Uterus (tissue), 2 donors: ENCODE measurements at regions not wholly inside any gene's neighbourhood (a gene's known extent, or its start where the extent isn't known, plus 50 kb on each side); places are given as distances from the start of the nearest gene placed in this dataset.

ENCODE experiments used
- CTCF ChIP-seq, 4 experiments: fragments of 200-600 bp in 2 of 4; fragments of 450-650 bp in 2 of 4; sonication (generic) in 2 of 4; IDR thresholded peaks; one replicate each; pipeline ENCODE4 v1.5.1; 2016 to 2019; ENCODE audit warnings: antibody characterized with exemption in 4 of 4, mild to moderate bottlenecking in 2 of 4, moderate library complexity in 1 of 4
- POLR2A ChIP-seq, 2 donors: fragments of 450-650 bp; IDR thresholded peaks; one replicate each; pipeline ENCODE4 v1.6.1; 2016; ENCODE audit warnings: antibody characterized with exemption in 2 of 2, mild to moderate bottlenecking in 1 of 2, moderate library complexity in 1 of 2

DNA sequence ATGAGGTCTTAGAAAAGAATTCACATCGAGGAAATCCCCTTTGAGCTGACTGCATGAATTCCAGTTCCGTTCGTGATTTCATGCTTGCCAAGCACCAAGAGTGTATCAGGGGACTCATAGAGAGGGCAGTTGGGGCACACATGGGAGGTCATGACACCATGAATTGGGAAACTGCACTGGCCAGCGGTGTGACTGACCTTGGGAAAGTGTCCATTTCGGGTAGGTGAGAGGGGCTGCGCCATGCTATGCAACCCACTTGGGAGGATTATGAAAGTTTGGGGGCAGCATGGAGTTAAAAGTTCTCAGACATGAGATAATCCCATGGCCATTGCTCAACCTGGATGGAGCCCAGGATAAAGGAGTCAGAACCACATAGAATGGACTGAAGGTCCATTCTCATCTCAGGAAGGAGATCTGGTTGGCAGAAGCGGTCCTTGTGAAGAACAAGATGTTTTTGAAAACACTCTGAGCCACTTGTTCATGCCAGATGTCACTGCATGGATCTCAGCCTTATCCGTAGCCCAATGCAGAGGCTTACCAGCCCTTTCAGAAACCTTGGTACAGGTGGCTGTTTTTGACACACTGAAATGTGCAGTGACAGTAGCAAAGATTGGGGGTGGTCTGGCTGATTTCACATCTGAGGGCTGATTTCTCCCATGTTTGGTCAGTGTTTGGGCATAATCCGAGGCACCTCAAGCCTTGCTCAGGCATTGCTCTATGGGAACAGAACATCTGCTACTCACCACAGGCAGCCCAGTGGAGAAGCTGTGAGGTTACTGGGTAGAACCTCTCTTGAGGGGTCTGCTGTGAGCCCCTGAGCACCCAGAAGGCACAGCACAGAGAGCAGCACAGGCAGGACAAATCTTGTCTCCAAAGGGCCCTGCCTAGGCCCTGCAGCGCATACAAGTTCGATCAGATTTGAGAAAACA is 252.3 kb downstream of the CXCL12 start:
- no peak for TF ChIP-seq CTCF (IDR thresholded peaks at IDR 0.05)
- TF ChIP-seq POLR2A (IDR thresholded peaks at IDR 0.05), result no peak
